T-helper 1 cell (primary cell): ENCODE measurements at regions not wholly inside any gene's neighbourhood (a gene's known extent, or its start where the extent isn't known, plus 50 kb on each side); places are given as distances from the start of the nearest gene placed in this dataset.
A peak's percentile ranks its signal among the peaks of the same experiment; 100 is the strongest.

Experiments
- DNase-seq, 5 donors: peaks; one replicate each; pipeline ENCODE4 v3.0.0-alpha.2; 2012 to 2020

DNA sequence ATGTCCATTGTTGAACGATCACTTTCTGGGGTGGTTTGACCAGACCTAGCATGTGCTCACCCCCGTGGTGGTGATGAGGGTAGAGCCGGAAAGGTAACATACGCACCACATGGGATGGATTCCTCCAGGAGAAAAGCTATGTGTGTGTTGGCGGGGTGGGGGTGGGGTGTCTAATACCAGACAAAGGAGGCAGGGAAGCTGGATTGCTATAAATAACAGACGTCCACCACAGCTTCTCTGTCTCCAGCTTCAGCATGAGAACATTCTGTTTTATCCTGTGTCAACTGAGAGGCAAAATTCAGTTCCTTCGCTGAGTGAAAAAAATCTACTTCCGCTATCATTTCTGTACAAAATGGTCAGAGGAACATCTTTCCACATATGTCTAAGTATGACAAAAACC lies 151.0 kb downstream of the PCSK1 start:
- no peak for DNase-seq

DNA sequence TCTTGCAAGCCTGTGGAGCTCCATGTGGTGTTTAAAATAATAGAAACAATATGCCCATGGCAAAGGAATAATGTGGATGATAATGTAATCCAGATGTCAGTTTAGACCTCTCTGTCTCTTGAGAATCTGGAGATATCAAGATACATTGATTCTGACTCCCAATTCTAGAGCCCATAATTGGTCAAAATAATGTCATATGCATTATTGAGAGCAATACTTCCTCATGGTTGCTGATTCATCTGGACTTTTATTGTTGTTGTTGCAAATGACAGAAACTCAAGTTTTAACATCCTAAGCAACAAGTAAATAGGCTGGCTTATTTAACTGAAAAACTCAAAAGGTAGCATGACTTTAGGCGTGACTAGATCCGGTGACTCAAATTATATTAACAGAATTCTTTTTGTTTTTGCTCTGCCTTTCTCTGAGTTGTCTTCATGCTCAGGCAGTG lies 152.1 kb downstream of the PCSK1 start:
- peak in 1 of 5 donors; percentile 58 for DNase-seq

DNA sequence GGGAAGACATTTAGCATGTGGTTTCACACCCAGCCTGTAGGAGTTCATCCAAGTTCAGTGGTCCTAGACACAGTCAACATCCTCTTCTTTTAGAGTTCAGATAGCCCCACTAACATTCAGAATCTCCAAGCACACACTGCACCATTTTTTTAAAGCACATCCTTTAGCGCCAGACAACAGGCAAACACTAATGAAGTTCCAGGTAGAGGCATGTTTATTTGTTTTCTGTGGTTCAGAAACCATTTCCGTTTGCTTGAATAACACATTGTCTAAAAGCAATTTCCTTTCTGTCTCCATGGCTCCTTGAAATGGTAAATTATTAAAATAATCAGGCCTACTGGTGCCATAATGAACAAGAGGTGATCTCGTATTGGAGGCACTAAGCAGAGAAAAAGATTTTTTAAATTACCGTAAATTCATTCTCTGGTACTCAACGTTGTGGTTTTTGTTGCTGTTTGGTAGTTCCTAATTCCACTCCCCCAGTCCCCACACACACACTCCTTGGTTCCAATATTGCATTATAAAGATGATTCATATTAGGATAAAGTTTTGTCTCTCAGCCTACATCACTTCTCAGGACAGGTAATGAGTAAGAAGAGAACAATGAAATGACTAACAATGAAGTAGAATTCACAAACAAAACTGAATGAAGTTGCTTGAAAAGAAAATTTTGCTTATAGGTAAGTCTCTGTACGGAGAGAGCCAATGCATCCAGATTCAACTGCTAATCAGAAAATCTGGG lies 153.1 kb downstream of the PCSK1 start:
- peak in 1 of 5 donors; percentile 88 for DNase-seq

DNA sequence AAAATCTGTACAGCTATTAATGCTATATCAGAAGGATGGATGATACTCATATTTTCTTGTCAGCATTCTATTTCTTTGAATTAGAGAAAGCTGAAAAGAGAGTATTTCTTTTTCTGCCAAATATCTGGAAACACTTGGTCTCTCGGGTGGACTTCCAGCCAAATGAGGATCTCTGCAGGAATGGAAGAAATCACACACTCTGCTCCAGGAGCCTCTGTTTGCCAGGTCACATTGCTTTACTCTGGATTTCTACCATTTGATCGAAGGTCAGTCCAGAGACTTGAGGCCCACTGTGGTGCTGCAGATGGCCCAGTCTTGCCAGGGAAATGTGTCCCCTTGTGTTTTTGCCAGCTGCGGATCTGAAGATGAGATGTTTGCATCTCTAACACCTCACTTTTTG lies 154.1 kb downstream of the PCSK1 start:
- DNase-seq, result no peak

GRCh38 chr5:96275051-96275450 lies 158.0 kb downstream of the PCSK1 start:
- DNase-seq, result no peak

DNA sequence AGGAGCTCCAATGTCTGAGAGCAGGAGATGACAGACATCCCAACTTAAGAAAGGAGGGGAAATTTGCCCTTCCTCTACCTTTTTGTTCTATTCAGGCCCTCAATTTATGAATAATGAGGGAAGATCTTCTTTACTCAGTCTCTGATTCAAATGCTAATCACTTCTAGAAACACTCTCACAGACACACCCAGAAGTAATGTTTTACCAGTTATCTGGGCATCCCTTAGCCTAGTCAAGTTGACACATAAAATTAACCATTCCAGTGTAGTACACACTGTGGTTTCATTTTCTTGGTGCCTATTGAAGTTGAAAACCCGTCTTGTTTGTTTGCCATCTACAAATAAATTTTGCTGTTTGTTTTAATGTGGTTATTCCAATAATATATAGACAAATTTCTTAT lies 167.6 kb downstream of the PCSK1 start:
- no peak for DNase-seq

DNA sequence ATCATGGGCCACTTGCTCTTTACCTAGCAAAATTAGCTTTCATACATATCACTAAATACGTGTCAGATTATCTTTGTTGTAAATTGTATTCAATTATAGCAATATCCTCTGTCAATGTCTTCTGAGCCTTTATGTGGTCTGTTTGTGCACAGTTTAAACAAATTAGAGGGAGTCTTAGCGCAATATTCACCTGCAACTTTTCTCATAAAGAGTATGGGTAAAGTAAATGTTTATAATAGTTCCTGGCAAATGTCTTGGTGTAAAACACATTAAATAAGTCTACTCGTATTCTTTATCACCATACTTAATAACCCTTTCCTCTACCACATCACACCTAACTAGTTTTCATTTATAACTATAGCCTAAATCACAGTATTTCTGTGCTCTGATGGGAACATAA lies 169.0 kb downstream of the PCSK1 start:
- no peak for DNase-seq

- no peak for DNase-seq
Measured at GRCh38 chr5:96262105-96262504, 170.9 kb downstream of the PCSK1 start.

DNA sequence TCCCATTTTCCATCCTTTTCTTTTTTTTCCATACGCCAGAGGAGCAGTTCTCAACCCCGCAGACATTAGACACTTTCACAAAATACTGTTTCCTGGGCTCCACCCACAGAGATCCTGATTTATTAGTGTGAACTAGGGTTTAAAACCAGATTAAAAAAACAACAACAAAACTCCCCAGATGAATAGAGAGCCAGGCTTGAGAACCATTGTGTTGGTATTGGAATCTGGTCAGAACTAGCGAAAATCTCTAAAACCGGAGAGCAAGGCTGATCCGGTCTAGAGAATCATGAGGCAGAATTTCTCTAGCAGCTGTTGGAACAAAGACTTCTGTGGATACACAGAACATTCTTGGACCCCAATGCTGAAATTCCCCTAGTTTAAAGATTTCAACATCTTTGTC lies 173.0 kb downstream of the PCSK1 start:
- no peak for DNase-seq

- peak in 1 of 5 donors; percentile 26 for DNase-seq
Measured at GRCh38 chr5:96259151-96259772, 173.8 kb downstream of the PCSK1 start.

DNA sequence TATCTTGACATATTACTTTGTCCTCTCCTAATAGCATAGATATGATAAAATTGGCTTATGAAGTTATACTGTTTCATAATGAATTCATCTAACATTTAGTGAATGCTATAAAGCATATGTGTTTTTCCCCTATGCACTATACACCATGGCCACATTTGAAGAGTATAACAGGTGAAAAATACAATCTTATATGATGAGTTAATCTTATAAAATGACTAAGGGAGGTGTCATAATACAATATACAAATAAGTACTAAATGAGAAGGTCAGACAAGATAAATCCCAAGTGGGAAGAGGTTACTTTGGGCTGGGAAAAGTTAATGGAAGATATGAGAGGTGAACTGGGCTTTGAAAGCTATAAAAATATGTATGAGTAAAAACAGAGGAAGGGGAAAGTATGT lies 174.4 kb downstream of the PCSK1 start:
- no peak for DNase-seq

GRCh38 chr5:96257904-96258303 lies 175.1 kb downstream of the PCSK1 start:
- DNase-seq, result peak in 1 of 5 donors; percentile 18

DNA sequence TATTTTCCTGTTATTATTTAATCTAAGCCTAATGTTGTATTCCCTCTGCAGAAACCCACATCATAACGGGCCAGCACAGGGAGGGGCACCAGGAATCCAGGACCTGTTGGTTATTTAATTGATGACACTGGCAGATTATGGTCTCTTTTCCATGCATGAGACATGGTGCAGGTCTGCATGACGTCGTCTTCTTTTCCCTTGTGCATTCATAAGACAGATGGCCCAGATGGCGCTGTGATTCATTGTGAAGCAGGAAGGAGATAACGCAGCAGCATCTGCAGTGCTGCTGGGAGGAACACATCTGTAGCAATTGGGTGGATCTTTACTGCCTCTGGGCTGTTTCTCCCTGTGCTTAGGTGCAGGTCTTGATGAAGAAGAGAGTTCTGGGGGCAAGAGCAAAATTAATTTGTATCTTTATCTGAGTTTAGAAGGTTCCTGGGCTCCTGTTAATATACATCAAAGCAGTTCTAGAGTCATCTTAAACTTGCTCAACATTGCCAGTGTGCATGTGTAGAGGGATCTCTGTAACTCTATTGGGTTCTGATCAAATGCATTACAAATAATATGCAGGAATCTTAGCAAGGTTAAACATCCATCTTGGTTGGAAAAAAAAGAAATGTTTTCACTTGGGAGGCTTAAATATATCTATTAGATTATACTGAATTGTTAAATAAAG lies 176.1 kb downstream of the PCSK1 start:
- DNase-seq, result peak in 1 of 5 donors; percentile 39

GRCh38 chr5:96254980-96255691 lies 177.9 kb downstream of the PCSK1 start:
- no peak for DNase-seq

GRCh38 chr5:96253140-96253539 lies 179.9 kb downstream of the PCSK1 start:
- DNase-seq, result no peak

GRCh38 chr5:96252596-96252995 lies 180.5 kb downstream of the PCSK1 start:
- no peak for DNase-seq

DNA sequence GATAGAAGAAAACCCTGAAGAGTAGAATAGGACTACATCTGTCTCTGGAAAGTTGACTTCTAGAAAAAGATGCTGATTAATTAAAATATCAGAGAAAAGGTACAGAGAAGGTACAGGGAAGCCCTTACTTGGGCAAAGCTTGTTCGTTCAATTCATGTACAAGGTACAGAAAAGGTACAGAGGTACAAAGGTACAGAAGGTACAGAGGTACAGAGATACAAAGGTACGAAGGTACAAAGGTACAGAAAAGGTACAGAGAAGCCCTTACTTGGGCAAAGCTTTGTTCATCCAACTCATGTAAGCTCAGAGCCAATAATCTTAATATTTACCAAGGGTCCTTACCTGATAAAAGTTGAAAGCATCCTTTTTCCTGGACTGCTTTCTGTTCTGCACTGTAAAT lies 182.3 kb downstream of the PCSK1 start:
- DNase-seq, result no peak

- no peak for DNase-seq
Measured at GRCh38 chr5:96248131-96248530, 184.9 kb downstream of the PCSK1 start.

GRCh38 chr5:96247708-96248107 lies 185.3 kb downstream of the PCSK1 start:
- no peak for DNase-seq

GRCh38 chr5:96247097-96247701 lies 185.8 kb downstream of the PCSK1 start:
- no peak for DNase-seq

DNA sequence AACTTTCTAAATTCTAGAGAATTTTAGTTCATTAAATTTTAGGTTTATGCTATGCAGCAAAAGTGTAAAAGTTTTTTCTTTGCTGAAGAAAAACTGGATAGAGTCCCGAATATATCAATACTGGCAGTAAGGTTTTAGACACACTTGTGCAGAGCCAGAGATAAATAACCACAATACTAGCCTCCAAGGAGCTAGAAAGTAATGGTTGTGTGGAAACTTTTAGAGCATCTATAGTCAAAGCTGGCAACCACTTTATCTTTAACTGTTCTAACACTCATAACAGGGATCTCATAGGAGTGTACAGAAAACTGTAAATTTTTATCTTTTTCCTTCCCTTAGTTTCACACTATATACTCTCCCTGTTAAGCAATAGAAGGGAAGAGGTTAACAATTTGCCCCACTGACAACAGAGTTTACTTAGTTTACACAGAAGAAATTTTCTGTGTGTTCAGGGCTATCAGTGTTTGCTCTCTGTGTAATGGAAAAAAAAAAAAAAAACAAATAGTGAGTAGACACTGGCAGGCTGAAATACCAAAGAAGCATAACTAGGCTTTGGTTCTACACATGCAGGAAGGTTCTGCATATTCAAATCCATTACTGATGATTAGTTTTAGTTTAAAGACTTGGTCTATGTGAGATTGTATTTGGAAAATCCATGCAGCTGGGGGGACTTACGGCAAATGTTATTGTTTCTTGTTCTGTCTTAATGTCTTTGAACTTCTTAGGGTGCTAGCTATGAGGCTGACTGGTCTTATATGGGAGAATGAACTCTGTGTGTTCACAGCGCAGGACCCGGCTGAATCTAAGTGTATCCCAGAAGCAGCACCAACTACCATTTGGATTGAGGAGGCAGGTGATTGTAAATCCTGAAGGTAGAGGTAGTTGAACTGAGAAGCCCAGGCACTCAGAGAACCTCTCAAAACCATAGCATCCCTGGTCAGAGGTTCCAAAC lies 187.6 kb downstream of the PCSK1 start:
- DNase-seq, result no peak

DNA sequence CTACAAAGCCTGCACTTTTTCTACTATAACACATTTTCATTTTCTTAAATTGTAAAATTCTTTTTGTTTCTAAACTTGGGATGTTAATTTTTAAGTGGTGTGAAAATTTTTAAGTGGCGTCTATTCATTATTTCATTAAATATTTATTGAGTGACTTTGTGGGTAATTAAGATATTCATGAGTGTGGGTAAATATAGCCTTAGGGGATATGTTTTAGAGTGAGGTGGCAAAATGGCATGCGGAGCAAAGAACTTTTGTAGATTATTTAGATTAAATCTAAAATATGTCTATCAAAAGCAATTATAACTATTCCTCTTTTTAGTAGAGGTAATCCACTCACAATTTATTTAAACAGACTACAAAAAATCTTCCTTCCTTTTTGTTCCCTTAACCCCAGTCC lies 188.4 kb downstream of the PCSK1 start:
- no peak for DNase-seq
